ENCODE measurements at regions not wholly inside any gene's neighbourhood (a gene's known extent, or its start where the extent isn't known, plus 50 kb on each side); places are given as distances from the start of the nearest gene placed in this dataset.

GRCh38 chr12:73547421-73547820 is 990.2 kb upstream of the ATXN7L3B start:
- H3K4me1 Mint-ChIP-seq, result no peaks in the 10 kb centered on the region
- no peaks in the 10 kb centered on the region for H3K9me3 Mint-ChIP-seq
- TF ChIP-seq ZNF114 (CRISPR knock-in tag; IDR thresholded peaks at IDR 0.05), result no peak
- TF ChIP-seq REST (IDR thresholded peaks at IDR 0.05; ENCODE audit: unreplicated experiment), result no peak
- TF ChIP-seq POLR2AphosphoS5 (IDR thresholded peaks at IDR 0.05; ENCODE audit: low read depth), result no peak
- no peak for TF ChIP-seq CTCF (conservative IDR thresholded peaks at IDR 0.05; ENCODE audit: low read depth in 2 of 2)
- no peak for TF ChIP-seq EZH2phosphoT487 (IDR thresholded peaks at IDR 0.05; ENCODE audit: unreplicated experiment)
- no peak for TF ChIP-seq NANOG (IDR thresholded peaks at IDR 0.05; ENCODE audit: borderline replicate concordance)
- no peak overlapping the region for H3K4me3 ChIP-seq
- DNase-seq (ENCODE audit: low spot score), result no peak
- H3K27me3 ChIP-seq (ENCODE audit: insufficient read depth), result no peaks in the 10 kb centered on the region
- no peaks in the 10 kb centered on the region for H3K36me3 Mint-ChIP-seq (ENCODE audit: low read depth)
- H2AFZ ChIP-seq, result no peak overlapping the region
- H4K20me1 ChIP-seq (replicated peaks; ENCODE audit: insufficient read depth), result no peaks in the 10 kb centered on the region
- H3K4me3 Mint-ChIP-seq, result no peak overlapping the region
- no peaks in the 10 kb centered on the region for H3F3A ChIP-seq (replicated peaks; ENCODE audit: low read depth)
- peaks cover 2% of the 10 kb centered on the region for H3K27me3 Mint-ChIP-seq (ENCODE audit: insufficient read depth, low read depth, poor library complexity)
- H3K27ac Mint-ChIP-seq, result no peak overlapping the region
- no peak for ATAC-seq
- no peaks in the 10 kb centered on the region for H3K9me2 ChIP-seq (ENCODE audit: insufficient read depth)
- no peak overlapping the region for H3K4me2 ChIP-seq
- H3K4me1 ChIP-seq (ENCODE audit: insufficient read depth), result no peaks in the 10 kb centered on the region
- no peak overlapping the region for H3K27ac ChIP-seq (ENCODE audit: low read depth)
- no peaks in the 10 kb centered on the region for H3K79me2 ChIP-seq (replicated peaks; ENCODE audit: insufficient read depth)
- H3K36me3 ChIP-seq (ENCODE audit: insufficient read depth), result no peaks in the 10 kb centered on the region

GRCh38 chr12:73585136-73585535 is 952.5 kb upstream of the ATXN7L3B start:
- no peak overlapping the region for H3K4me2 ChIP-seq
- no peaks in the 10 kb centered on the region for H3K27me3 Mint-ChIP-seq (ENCODE audit: insufficient read depth, low read depth, poor library complexity)
- no peak overlapping the region for H3K4me3 ChIP-seq
- no peaks in the 10 kb centered on the region for H3K36me3 ChIP-seq (ENCODE audit: insufficient read depth)
- no peaks in the 10 kb centered on the region for H3F3A ChIP-seq (replicated peaks; ENCODE audit: low read depth)
- DNase-seq (ENCODE audit: low spot score), result no peak
- H3K4me1 Mint-ChIP-seq, result no peaks in the 10 kb centered on the region
- H3K4me3 Mint-ChIP-seq, result no peak overlapping the region
- no peaks in the 10 kb centered on the region; the same call in 1 of the 3 replicates for H3K9me3 Mint-ChIP-seq
- H4K20me1 ChIP-seq (replicated peaks; ENCODE audit: insufficient read depth), result no peaks in the 10 kb centered on the region
- no peak for ATAC-seq
- H3K9me2 ChIP-seq (ENCODE audit: insufficient read depth), result 0 out of 2 replicates have a peak, but pooled peaks cover 3% of the 10 kb centered on the region
- H3K4me1 ChIP-seq (ENCODE audit: insufficient read depth), result no peaks in the 10 kb centered on the region
- no peak overlapping the region for H3K27ac ChIP-seq (ENCODE audit: low read depth)
- no peak overlapping the region for H3K27ac Mint-ChIP-seq
- H3K27me3 ChIP-seq (ENCODE audit: insufficient read depth), result no peaks in the 10 kb centered on the region
- H3K36me3 Mint-ChIP-seq (ENCODE audit: low read depth), result no peaks in the 10 kb centered on the region
- H3K79me2 ChIP-seq (replicated peaks; ENCODE audit: insufficient read depth), result no peaks in the 10 kb centered on the region
- H2AFZ ChIP-seq, result no peak overlapping the region
- TF ChIP-seq JUNB (IDR thresholded peaks at IDR 0.05; ENCODE audit: unreplicated experiment), result no peak
- no peak for TF ChIP-seq ZNF462 (CRISPR knock-in tag; IDR thresholded peaks at IDR 0.05)
- no peak for TF ChIP-seq STAT1 (IDR thresholded peaks at IDR 0.05; ENCODE audit: unreplicated experiment)

All from GM23338 (cell line).